Astrocyte (in vitro differentiated cells and primary cell): ENCODE measurements at regions not wholly inside any gene's neighbourhood (a gene's known extent, or its start where the extent isn't known, plus 50 kb on each side); places are given as distances from the start of the nearest gene placed in this dataset.

Experiments used
- DNase-seq: peaks from one replicate; pipeline ENCODE4 v3.0.0-alpha.2; 2010; ENCODE audit warnings: low read depth
- FAIRE-seq: peaks from 2 replicates; lab custom pipeline; 2011; peaks lifted over from hg19 to GRCh38; lab: Jason Lieb, UNC
- H2AFZ ChIP-seq: 2 replicates; pipeline ENCODE4 v1.6.0; 2012; ENCODE audit warnings: low read depth, low read length, inconsistent platforms
- H3K27ac ChIP-seq: 2 replicates; pipeline ENCODE4 v1.5.1; 2011; ENCODE audit warnings: low read depth, low read length, inconsistent platforms
- H3K27me3 ChIP-seq: 2 replicates; pipeline ENCODE4 v1.6.0; 2011; ENCODE audit warnings: low read length, inconsistent platforms; ENCODE audit not compliant: insufficient read depth
- H3K36me3 ChIP-seq: 2 replicates; pipeline ENCODE4 v1.5.1; 2011; ENCODE audit warnings: low read length, inconsistent platforms; ENCODE audit not compliant: insufficient read depth
- H3K4me1 ChIP-seq: 2 replicates; pipeline ENCODE4 v1.5.1; 2011; ENCODE audit warnings: low read length, inconsistent platforms; ENCODE audit not compliant: insufficient read depth
- H3K4me2 ChIP-seq: 2 replicates; pipeline ENCODE4 v1.6.0; 2012; ENCODE audit warnings: low read length, inconsistent platforms
- H3K4me3 ChIP-seq: 2 replicates; pipeline ENCODE4 v1.5.1; 2011; ENCODE audit warnings: low read depth, mild to moderate bottlenecking, low read length, inconsistent platforms; ENCODE audit not compliant: insufficient read depth
- H3K79me2 ChIP-seq: 2 replicates; pipeline ENCODE4 v1.6.0; 2012; ENCODE audit warnings: mild to moderate bottlenecking, low read length, inconsistent platforms; ENCODE audit not compliant: insufficient read depth
- H3K9ac ChIP-seq: 2 replicates; pipeline ENCODE4 v1.6.0; 2012; ENCODE audit warnings: mild to moderate bottlenecking, low read length, inconsistent platforms
- H3K9me3 ChIP-seq: 2 replicates; pipeline ENCODE4 v1.5.1; 2012; ENCODE audit warnings: low read depth, mild to moderate bottlenecking, low read length, inconsistent platforms; ENCODE audit not compliant: insufficient read depth
- H4K20me1 ChIP-seq: 2 replicates; pipeline ENCODE4 v1.6.0; 2012; ENCODE audit warnings: low read length, inconsistent platforms; ENCODE audit not compliant: insufficient read depth
- H3K27ac Mint-ChIP-seq: one replicate; pipeline ENCODE4 v1.8.0; 2021; ENCODE audit warnings: mild to moderate bottlenecking, mixed read lengths; ENCODE audit not compliant: unreplicated experiment
- H3K27me3 Mint-ChIP-seq: one replicate; pipeline ENCODE4 v1.8.0; 2021; ENCODE audit warnings: low read depth, mixed read lengths; ENCODE audit not compliant: unreplicated experiment
- H3K36me3 Mint-ChIP-seq: one replicate; pipeline ENCODE4 v1.8.0; 2021; ENCODE audit warnings: low read depth, mixed read lengths; ENCODE audit not compliant: unreplicated experiment
- H3K4me1 Mint-ChIP-seq: one replicate; pipeline ENCODE4 v1.8.0; 2021; ENCODE audit warnings: low read depth, mixed read lengths; ENCODE audit not compliant: unreplicated experiment
- H3K4me3 Mint-ChIP-seq: one replicate; pipeline ENCODE4 v1.8.0; 2021; ENCODE audit warnings: mild to moderate bottlenecking, moderate library complexity, mixed read lengths; ENCODE audit not compliant: unreplicated experiment
- H3K9me3 Mint-ChIP-seq: one replicate; pipeline ENCODE4 v1.8.0; 2021; ENCODE audit warnings: mild to moderate bottlenecking, mixed read lengths; ENCODE audit not compliant: unreplicated experiment
- EZH2 ChIP-seq: IDR thresholded peaks from 2 replicates; pipeline ENCODE4 v1.6.1; 2012; ENCODE audit warnings: mild to moderate bottlenecking, low read length, inconsistent platforms; ENCODE audit not compliant: insufficient read depth
- TF ChIP-seq, protein P1 (sequence below): IDR thresholded peaks from 2 replicates; pipeline ENCODE4 v1.5.1; 2011; ENCODE audit warnings: low read depth, mild to moderate bottlenecking, inconsistent platforms, low read length, moderate library complexity; ENCODE audit not compliant: insufficient read depth

- H3K27ac Mint-ChIP-seq = no peak overlapping the region
- no peaks in the 10 kb centered on the region for H3K36me3 ChIP-seq
- DNase-seq (no peak), FAIRE-seq (no peak)
- H3K4me1 ChIP-seq = no peaks in the 10 kb centered on the region
- H3K27me3 ChIP-seq = peaks cover 12% of the 10 kb centered on the region
- no peak overlapping the region for H3K4me3 Mint-ChIP-seq
- H3K9ac ChIP-seq = no peak overlapping the region
- TF ChIP-seq, protein P1, sequence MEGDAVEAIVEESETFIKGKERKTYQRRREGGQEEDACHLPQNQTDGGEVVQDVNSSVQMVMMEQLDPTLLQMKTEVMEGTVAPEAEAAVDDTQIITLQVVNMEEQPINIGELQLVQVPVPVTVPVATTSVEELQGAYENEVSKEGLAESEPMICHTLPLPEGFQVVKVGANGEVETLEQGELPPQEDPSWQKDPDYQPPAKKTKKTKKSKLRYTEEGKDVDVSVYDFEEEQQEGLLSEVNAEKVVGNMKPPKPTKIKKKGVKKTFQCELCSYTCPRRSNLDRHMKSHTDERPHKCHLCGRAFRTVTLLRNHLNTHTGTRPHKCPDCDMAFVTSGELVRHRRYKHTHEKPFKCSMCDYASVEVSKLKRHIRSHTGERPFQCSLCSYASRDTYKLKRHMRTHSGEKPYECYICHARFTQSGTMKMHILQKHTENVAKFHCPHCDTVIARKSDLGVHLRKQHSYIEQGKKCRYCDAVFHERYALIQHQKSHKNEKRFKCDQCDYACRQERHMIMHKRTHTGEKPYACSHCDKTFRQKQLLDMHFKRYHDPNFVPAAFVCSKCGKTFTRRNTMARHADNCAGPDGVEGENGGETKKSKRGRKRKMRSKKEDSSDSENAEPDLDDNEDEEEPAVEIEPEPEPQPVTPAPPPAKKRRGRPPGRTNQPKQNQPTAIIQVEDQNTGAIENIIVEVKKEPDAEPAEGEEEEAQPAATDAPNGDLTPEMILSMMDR = no peak
- no peak for TF ChIP-seq EZH2
- H2AFZ ChIP-seq = no peak overlapping the region
- H3K79me2 ChIP-seq = no peaks in the 10 kb centered on the region
- H3K27ac ChIP-seq = no peak overlapping the region
- peaks cover 38% of the 10 kb centered on the region for H3K27me3 Mint-ChIP-seq
- peaks cover 18% of the 10 kb centered on the region for H3K9me3 Mint-ChIP-seq
- peaks cover 5% of the 10 kb centered on the region for H3K4me1 Mint-ChIP-seq
- no peaks in the 10 kb centered on the region for H4K20me1 ChIP-seq
- H3K9me3 ChIP-seq = no peaks in the 10 kb centered on the region
- H3K36me3 Mint-ChIP-seq = peaks cover 2% of the 10 kb centered on the region
- H3K4me2 ChIP-seq = no peak overlapping the region
- H3K4me3 ChIP-seq = no peak overlapping the region
These were observed 205.4 kb downstream of the TLE3 start for GRCh38 chr15:69892351-69892750.

- TF ChIP-seq, protein P1 = no peak
- no peak for TF ChIP-seq EZH2
- Histone ChIP-seq H3K79me2 (no peaks in the 10 kb centered on the region), H3K9me3 (no peaks in the 10 kb centered on the region), H3K4me1 (no peaks in the 10 kb centered on the region), H3K4me3 (no peak overlapping the region), H2AFZ (no peak overlapping the region), H3K27ac (no peak overlapping the region), H3K4me2 (no peak overlapping the region), H4K20me1 (no peaks in the 10 kb centered on the region), H3K36me3 (no peaks in the 10 kb centered on the region), H3K9ac (no peak overlapping the region), H3K27me3 (peaks cover 16% of the 10 kb centered on the region)
- Mint-ChIP-seq H3K27me3 (peaks cover 44% of the 10 kb centered on the region), H3K4me1 (peaks cover 5% of the 10 kb centered on the region), H3K9me3 (peaks cover 19% of the 10 kb centered on the region), H3K27ac (no peak overlapping the region), H3K4me3 (no peak overlapping the region), H3K36me3 (peaks cover 2% of the 10 kb centered on the region)
- no peak for DNase-seq
- FAIRE-seq = no peak
These were observed 204.6 kb downstream of the TLE3 start for GRCh38 chr15:69893086-69893485.

DNA sequence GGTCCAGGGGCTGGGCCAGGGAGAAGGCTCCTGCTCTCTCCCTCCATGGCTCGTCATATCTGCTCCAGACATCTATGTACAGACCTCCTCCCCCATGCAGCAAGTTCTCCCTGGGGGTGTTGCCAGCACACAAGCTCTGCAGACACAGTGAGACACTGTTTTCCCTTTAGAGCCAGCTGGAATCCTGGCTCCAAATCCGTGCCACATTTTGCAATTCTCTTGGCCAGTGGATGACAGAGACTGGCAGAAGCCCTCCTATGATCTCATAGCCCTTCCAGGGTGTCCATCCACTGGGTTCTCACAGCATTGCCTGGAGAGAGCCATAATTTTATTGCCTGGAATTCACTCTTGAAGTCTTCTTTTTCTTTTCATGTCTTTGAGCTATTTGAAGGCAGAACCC, 203.9 kb downstream of the TLE3 start:
- Mint-ChIP-seq H3K4me1 (peaks cover 5% of the 10 kb centered on the region), H3K36me3 (peaks cover 2% of the 10 kb centered on the region), H3K27ac (peak overlapping the region; percentile 69), H3K27me3 (peaks cover 44% of the 10 kb centered on the region), H3K9me3 (peaks cover 17% of the 10 kb centered on the region), H3K4me3 (no peak overlapping the region)
- Histone ChIP-seq H3K79me2 (no peaks in the 10 kb centered on the region), H3K9ac (no peak overlapping the region), H2AFZ (no peak overlapping the region), H3K9me3 (no peaks in the 10 kb centered on the region), H4K20me1 (no peaks in the 10 kb centered on the region), H3K27ac (no peak overlapping the region), H3K4me3 (no peak overlapping the region), H3K36me3 (no peaks in the 10 kb centered on the region), H3K4me1 (no peaks in the 10 kb centered on the region), H3K27me3 (peaks cover 16% of the 10 kb centered on the region), H3K4me2 (no peak overlapping the region)
- FAIRE-seq = no peak
- peak; percentile 65 for DNase-seq
- TF ChIP-seq EZH2 = no peak
- TF ChIP-seq, protein P1 = no peak
